Ishikawa (cell line): ENCODE measurements at regions not wholly inside any gene's neighbourhood (a gene's known extent, or its start where the extent isn't known, plus 50 kb on each side); places are given as distances from the start of the nearest gene placed in this dataset.

Source experiments
- CEBPB ChIP-seq: IDR thresholded peaks from 2 replicates; pipeline ENCODE4 v1.6.1; 2012
- CREB1 ChIP-seq: IDR thresholded peaks from 2 replicates; pipeline ENCODE4 v1.6.1; 2012; ENCODE audit warnings: low read depth
- EGR1 ChIP-seq: IDR thresholded peaks from 2 replicates; pipeline ENCODE4 v1.6.1; 2012
- EP300 ChIP-seq: IDR thresholded peaks from 2 replicates; pipeline ENCODE4 v1.6.1; 2012; ENCODE audit warnings: borderline replicate concordance
- FOXM1 ChIP-seq: IDR thresholded peaks from 2 replicates; pipeline ENCODE4 v1.6.1; 2012; ENCODE audit warnings: low read depth, borderline replicate concordance
- MAX ChIP-seq: IDR thresholded peaks from 2 replicates; pipeline ENCODE4 v1.6.1; 2012
- NFIC ChIP-seq: IDR thresholded peaks from 2 replicates; pipeline ENCODE4 v1.6.1; 2012
- RAD21 ChIP-seq: IDR thresholded peaks from 2 replicates; pipeline ENCODE4 v1.6.1; 2012; ENCODE audit warnings: low read depth
- REST ChIP-seq: IDR thresholded peaks from 2 replicates; pipeline ENCODE4 v1.6.1; 2012; ENCODE audit warnings: low read depth, mild to moderate bottlenecking
- TAF1 ChIP-seq: IDR thresholded peaks from 2 replicates; pipeline ENCODE4 v1.6.1; 2012; ENCODE audit warnings: low read depth, mild to moderate bottlenecking
- TCF12 ChIP-seq: IDR thresholded peaks from 2 replicates; pipeline ENCODE4 v1.6.1; 2012; ENCODE audit warnings: low read depth
- TEAD4 ChIP-seq: IDR thresholded peaks from 2 replicates; pipeline ENCODE4 v1.6.1; 2012
- USF1 ChIP-seq: IDR thresholded peaks from 2 replicates; pipeline ENCODE4 v1.6.1; 2012
- YY1 ChIP-seq: IDR thresholded peaks from 2 replicates; pipeline ENCODE4 v1.6.1; 2012; ENCODE audit warnings: low read depth
- ZBTB7A ChIP-seq: IDR thresholded peaks from 2 replicates; pipeline ENCODE4 v1.6.1; 2012; ENCODE audit warnings: low read depth

GRCh38 chr9:136599811-136600660 is 54.2 kb upstream of the NOTCH1 start:
- no peak for TF ChIP-seq CEBPB
- no peak for TF ChIP-seq NFIC
- no peak for TF ChIP-seq TAF1
- no peak for TF ChIP-seq TEAD4
- TF ChIP-seq YY1 = no peak
- no peak for TF ChIP-seq RAD21
- TF ChIP-seq ZBTB7A = no peak
- no peak for TF ChIP-seq FOXM1
- TF ChIP-seq TCF12 = no peak
- no peak for TF ChIP-seq USF1
- no peak for TF ChIP-seq EGR1
- no peak for TF ChIP-seq EP300
- TF ChIP-seq CREB1 = no peak
- TF ChIP-seq REST = no peak
- TF ChIP-seq MAX = no peak

- TF ChIP-seq EP300 (no peak), CREB1 (no peak), CEBPB (no peak), RAD21 (no peak), TEAD4 (no peak), EGR1 (no peak), TAF1 (no peak), USF1 (no peak), MAX (no peak), ZBTB7A (no peak), FOXM1 (no peak), NFIC (no peak), REST (no peak), TCF12 (no peak), YY1 (no peak)
These were observed 53.3 kb upstream of the NOTCH1 start for GRCh38 chr9:136599074-136599531.

GRCh38 chr9:136597965-136598364 is 52.1 kb upstream of the NOTCH1 start:
- TF ChIP-seq TAF1 = no peak
- no peak for TF ChIP-seq FOXM1
- TF ChIP-seq CEBPB = no peak
- TF ChIP-seq MAX = no peak
- TF ChIP-seq EP300 = no peak
- TF ChIP-seq ZBTB7A = no peak

GRCh38 chr9:136597141-136597885 is 51.5 kb upstream of the NOTCH1 start:
- TF ChIP-seq TCF12 (no peak), USF1 (no peak), EP300 (no peak), ZBTB7A (no peak), FOXM1 (no peak), MAX (no peak), RAD21 (no peak), CEBPB (no peak), YY1 (no peak), CREB1 (no peak), TAF1 (no peak), EGR1 (no peak), NFIC (no peak), TEAD4 (no peak), REST (no peak)
